ENCODE measurements at regions not wholly inside any gene's neighbourhood (a gene's known extent, or its start where the extent isn't known, plus 50 kb on each side); places are given as distances from the start of the nearest gene placed in this dataset.

- ChIA-PET CTCF (no interaction called here), POLR2A (no interaction called here)
- no peak overlapping the region for H3K27ac ChIP-seq (ENCODE audit: low read length)
- no peaks in the 10 kb centered on the region for H3K4me1 ChIP-seq (ENCODE audit: control insufficient read depth, insufficient read depth, low read length)
- intact Hi-C loops (cut with micrococcal nuclease; ENCODE audit: unreplicated experiment) (no loop called here), in situ Hi-C loops (cut with HindIII; ENCODE audit: low pct_unique_long_range_greater_than_20kb, low sequenced_read_pairs) (no loop called here)
- no peak overlapping the region for H3K4me3 ChIP-seq (ENCODE audit: low read depth in 2 of 2, low read length in 2 of 2)
- no peak for TF ChIP-seq POLR2AphosphoS5 (IDR thresholded peaks at IDR 0.05; ENCODE audit: low read depth, low read length)
- TF ChIP-seq CTCF (IDR thresholded peaks at IDR 0.05): no peak
- TF ChIP-seq TCF7L2 (IDR thresholded peaks at IDR 0.05; ENCODE audit: low read depth, low read length): no peak
- TF ChIP-seq REST (IDR thresholded peaks at IDR 0.05; ENCODE audit: insufficient read depth in 1 of 2, low read depth in 2 of 2, low read length in 1 of 2): no peak
- TF ChIP-seq SIN3A (IDR thresholded peaks at IDR 0.05; ENCODE audit: borderline replicate concordance, insufficient read depth, low read depth, low read length): no peak
- no peak for ATAC-seq
- no peaks in the 10 kb centered on the region for H3K36me3 ChIP-seq (ENCODE audit: control insufficient read depth, insufficient read depth, low read length)
- no peaks in the 10 kb centered on the region for H3K27me3 ChIP-seq (ENCODE audit: control insufficient read depth, insufficient read depth, low read length)
- no peaks in the 10 kb centered on the region for H3K9me3 ChIP-seq (ENCODE audit: control insufficient read depth, insufficient read depth, low read depth, low read length)
- BruUV-seq (replicated peaks): no TSS peak
- no peak for DNase-seq (ENCODE audit: low read depth, low spot score)
Measured at GRCh38 chr6:125406741-125407140, 105.0 kb upstream of the HDDC2 start.

- Histone ChIP-seq H3K4me1 (ENCODE audit: control insufficient read depth, insufficient read depth, low read length) (no peaks in the 10 kb centered on the region), H3K27me3 (ENCODE audit: control insufficient read depth, insufficient read depth, low read length) (no peaks in the 10 kb centered on the region), H3K4me3 (ENCODE audit: low read depth in 2 of 2, low read length in 2 of 2) (no peak overlapping the region), H3K27ac (ENCODE audit: low read length) (no peak overlapping the region), H3K36me3 (ENCODE audit: control insufficient read depth, insufficient read depth, low read length) (no peaks in the 10 kb centered on the region), H3K9me3 (ENCODE audit: control insufficient read depth, insufficient read depth, low read depth, low read length) (no peaks in the 10 kb centered on the region)
- intact Hi-C loops (cut with micrococcal nuclease; ENCODE audit: unreplicated experiment): loop anchor here (1.0 kb wide), 1 partner anchor 33 kb away; no protein-coding TSS in a partner anchor
- no peak for DNase-seq (ENCODE audit: low read depth, low spot score)
- no peak for ATAC-seq
- CTCF ChIA-PET: no interaction called here
- BruUV-seq (replicated peaks): no TSS peak
- TF ChIP-seq CTCF (IDR thresholded peaks at IDR 0.05) (no peak), REST (IDR thresholded peaks at IDR 0.05; ENCODE audit: insufficient read depth in 1 of 2, low read depth in 2 of 2, low read length in 1 of 2) (no peak), SIN3A (IDR thresholded peaks at IDR 0.05; ENCODE audit: borderline replicate concordance, insufficient read depth, low read depth, low read length) (no peak), POLR2AphosphoS5 (IDR thresholded peaks at IDR 0.05; ENCODE audit: low read depth, low read length) (no peak), TCF7L2 (IDR thresholded peaks at IDR 0.05; ENCODE audit: low read depth, low read length) (no peak)
- POLR2A ChIA-PET: no interaction called here
- in situ Hi-C loops (cut with HindIII; ENCODE audit: low pct_unique_long_range_greater_than_20kb, low sequenced_read_pairs): no loop called here
Measured at GRCh38 chr6:125414507-125414906, 112.7 kb upstream of the HDDC2 start.
